GM13976 (cell line): ENCODE measurements at regions not wholly inside any gene's neighbourhood (a gene's known extent, or its start where the extent isn't known, plus 50 kb on each side); places are given as distances from the start of the nearest gene placed in this dataset.

Source experiments
- DNase-seq: peaks from one replicate; pipeline ENCODE4 v3.0.0; 2012; ENCODE audit warnings: low spot score
- CTCF ChIP-seq: IDR thresholded peaks from 2 replicates; pipeline ENCODE4 v1.5.1; 2012; ENCODE audit warnings: borderline replicate concordance, mild to moderate bottlenecking; ENCODE audit not compliant: insufficient read depth; ENCODE audit errors: extremely low read depth, missing control alignments, control extremely low read depth
- in situ Hi-C: fragments of 300-500 bp; cut with MboI; formaldehyde crosslinking; loops from one replicate; pipeline ENCODE4 v1.12.0; 2022; ENCODE audit warnings: low sequenced_read_pairs, mixed read lengths, inconsistent platforms; ENCODE audit not compliant: unreplicated experiment

- DNase-seq: no peak
- in situ Hi-C loops: no loop called here
- no peak for TF ChIP-seq CTCF
These were observed 203.8 kb upstream of the PITX2 start for GRCh38 chr4:110826656-110827055.

- no peak for TF ChIP-seq CTCF
- no peak for DNase-seq
- in situ Hi-C loops: no loop called here
These were observed 207.6 kb upstream of the PITX2 start for GRCh38 chr4:110830461-110830860.

DNA sequence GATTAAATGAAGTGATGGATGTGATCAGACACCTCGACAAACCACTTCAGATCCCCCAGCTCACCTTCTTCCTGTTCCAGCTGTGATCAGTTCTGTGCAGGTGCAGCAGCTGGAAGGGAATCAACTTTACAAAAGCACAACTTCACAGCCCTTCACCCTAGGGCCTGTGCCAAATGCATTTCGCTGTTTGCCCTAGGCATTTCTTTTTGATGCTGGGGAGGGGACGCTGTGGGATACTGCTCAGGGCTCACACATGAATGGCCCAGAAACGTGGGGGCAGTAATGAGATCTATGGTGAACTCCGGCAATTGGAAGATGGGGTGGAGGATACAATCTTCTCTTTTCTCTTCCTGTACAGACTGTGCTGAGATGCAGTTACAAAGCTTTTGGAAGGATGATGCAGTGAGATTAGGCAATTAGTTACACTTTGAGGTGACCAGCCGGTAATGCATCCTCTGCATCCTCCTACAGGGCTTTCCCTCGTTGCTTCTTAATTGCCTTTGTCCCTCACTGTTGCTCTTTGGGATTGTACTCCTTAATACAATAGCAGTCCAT is 215.1 kb upstream of the PITX2 start:
- no peak for TF ChIP-seq CTCF

DNA sequence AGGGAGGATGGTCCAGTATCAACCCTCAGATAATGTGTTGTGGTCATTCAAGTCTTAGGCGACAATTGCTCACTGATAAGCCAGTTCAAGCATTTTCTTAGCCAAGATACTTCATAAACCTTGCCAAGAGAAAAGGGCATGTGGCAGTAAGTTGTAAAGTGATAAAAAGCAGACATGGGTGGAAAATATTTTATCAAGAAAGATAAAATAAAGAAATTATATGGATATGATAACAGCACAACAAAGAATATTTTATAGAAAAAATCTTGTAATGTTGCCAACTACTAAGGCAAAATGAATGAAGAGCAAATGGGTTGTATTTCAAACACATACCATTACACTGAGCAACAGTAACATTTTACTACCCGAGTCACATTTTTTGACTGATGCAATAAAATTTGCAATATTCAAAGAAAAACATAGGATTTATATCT is 217.4 kb upstream of the PITX2 start:
- in situ Hi-C loops: no loop called here
- TF ChIP-seq CTCF: no peak
- DNase-seq: no peak

More for the DNA sequence above, 215.1 kb upstream of the PITX2 start:
- in situ Hi-C loops: no loop called here
- DNase-seq: no peak

- TF ChIP-seq CTCF: no peak
- in situ Hi-C loops: no loop called here
- DNase-seq: no peak
These were observed 225.9 kb upstream of the PITX2 start for GRCh38 chr4:110848787-110849186.

- in situ Hi-C loops: no loop called here
- TF ChIP-seq CTCF: no peak
- DNase-seq: no peak
These were observed 226.6 kb upstream of the PITX2 start for GRCh38 chr4:110849461-110849860.
